HCT116 (cell line): ENCODE measurements at regions not wholly inside any gene's neighbourhood (a gene's known extent, or its start where the extent isn't known, plus 50 kb on each side); places are given as distances from the start of the nearest gene placed in this dataset.

Experiments
- CBX3 ChIP-seq: IDR thresholded peaks from 2 replicates; pipeline ENCODE4 v1.6.1; 2012; ENCODE audit warnings: low read depth
- CTCF ChIP-seq, 3 experiments: fragments of 200-600 bp in 1 of 3; sonication (generic) in 1 of 3; IDR thresholded peaks in 2 of 3; conservative IDR thresholded peaks in 1 of 3; 2 replicates each; pipeline ENCODE4 v1.5.1; 2012 to 2017; ENCODE audit warnings: low read depth in 2 of 3, low read length in 2 of 3, antibody characterized with exemption in 1 of 3, borderline replicate concordance in 1 of 3, control low read depth in 1 of 3, mild to moderate bottlenecking in 1 of 3, mixed read lengths in 1 of 3, mixed run types in 1 of 3, moderate library complexity in 1 of 3; ENCODE audit not compliant: insufficient read depth in 1 of 3
- EGR1 ChIP-seq: IDR thresholded peaks from 2 replicates; pipeline ENCODE4 v1.6.1; 2012; ENCODE audit warnings: low read depth
- POLR2A ChIP-seq: IDR thresholded peaks from 2 replicates; pipeline ENCODE4 v1.7.0; 2011; ENCODE audit warnings: borderline replicate concordance; ENCODE audit not compliant: insufficient read depth, insufficient read length; ENCODE audit errors: extremely low read depth
- SRF ChIP-seq: IDR thresholded peaks from 2 replicates; pipeline ENCODE4 v1.6.1; 2012; ENCODE audit warnings: low read depth
- YY1 ChIP-seq: IDR thresholded peaks from 2 replicates; pipeline ENCODE4 v1.6.1; 2011; ENCODE audit warnings: low read length, low read depth, moderate library complexity, mild to moderate bottlenecking; ENCODE audit not compliant: insufficient replicate concordance; ENCODE audit errors: extremely low read depth

- TF ChIP-seq SRF (no peak), CTCF (IDR thresholded peaks at IDR 0.05 in 2 of 3, conservative IDR thresholded peaks at IDR 0.05 in 1 of 3; ENCODE audit: borderline replicate concordance in 1 of 3, insufficient read depth in 1 of 3, low read depth in 2 of 3, low read length in 2 of 3) (no peak), POLR2A (no peak), YY1 (no peak), CBX3 (no peak), EGR1 (no peak)
These were observed 75.6 kb upstream of the MAPRE2 start for GRCh38 chr18:34965566-34965965.
